Gastroesophageal sphincter (tissue), 3 donors: ENCODE measurements at regions not wholly inside any gene's neighbourhood (a gene's known extent, or its start where the extent isn't known, plus 50 kb on each side); places are given as distances from the start of the nearest gene placed in this dataset.

Source experiments
- POLR2AphosphoS5 ChIP-seq: sonication (generic); formaldehyde crosslinking; IDR thresholded peaks from one replicate; pipeline ENCODE4 v1.6.1; 2017; ENCODE audit warnings: antibody characterized with exemption
- TF ChIP-seq, protein P1 (sequence below), 4 experiments: fragments of 200-600 bp in 2 of 4; fragments of 450-650 bp in 2 of 4; sonication (generic) in 1 of 4; IDR thresholded peaks; one replicate each; pipeline ENCODE4 v1.5.1; 2017 to 2019; ENCODE audit warnings: antibody characterized with exemption in 4 of 4, mild to moderate bottlenecking in 2 of 4, moderate library complexity in 2 of 4

DNA sequence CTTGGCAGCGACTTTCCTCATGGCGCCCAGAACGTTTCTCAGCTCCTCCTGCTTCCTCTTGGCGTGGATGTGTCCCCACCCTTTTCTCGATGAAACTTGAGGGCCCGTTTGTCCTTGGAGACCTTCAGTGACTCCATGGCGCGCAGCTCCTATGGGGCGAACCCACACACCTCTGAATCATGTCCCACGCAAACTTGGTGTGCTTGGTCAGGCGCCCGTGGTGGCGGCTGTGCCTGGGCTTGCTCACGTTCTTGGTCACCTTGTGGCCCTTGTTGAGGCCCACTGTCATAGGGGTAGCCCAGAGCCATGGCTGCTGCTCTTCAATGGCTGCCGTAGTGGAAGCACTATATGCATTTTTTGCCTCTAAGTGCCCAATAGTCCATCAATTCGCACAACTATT is 117.5 kb upstream of the FOXP2 start:
- TF ChIP-seq POLR2AphosphoS5 = no peak
- TF ChIP-seq, protein P1, sequence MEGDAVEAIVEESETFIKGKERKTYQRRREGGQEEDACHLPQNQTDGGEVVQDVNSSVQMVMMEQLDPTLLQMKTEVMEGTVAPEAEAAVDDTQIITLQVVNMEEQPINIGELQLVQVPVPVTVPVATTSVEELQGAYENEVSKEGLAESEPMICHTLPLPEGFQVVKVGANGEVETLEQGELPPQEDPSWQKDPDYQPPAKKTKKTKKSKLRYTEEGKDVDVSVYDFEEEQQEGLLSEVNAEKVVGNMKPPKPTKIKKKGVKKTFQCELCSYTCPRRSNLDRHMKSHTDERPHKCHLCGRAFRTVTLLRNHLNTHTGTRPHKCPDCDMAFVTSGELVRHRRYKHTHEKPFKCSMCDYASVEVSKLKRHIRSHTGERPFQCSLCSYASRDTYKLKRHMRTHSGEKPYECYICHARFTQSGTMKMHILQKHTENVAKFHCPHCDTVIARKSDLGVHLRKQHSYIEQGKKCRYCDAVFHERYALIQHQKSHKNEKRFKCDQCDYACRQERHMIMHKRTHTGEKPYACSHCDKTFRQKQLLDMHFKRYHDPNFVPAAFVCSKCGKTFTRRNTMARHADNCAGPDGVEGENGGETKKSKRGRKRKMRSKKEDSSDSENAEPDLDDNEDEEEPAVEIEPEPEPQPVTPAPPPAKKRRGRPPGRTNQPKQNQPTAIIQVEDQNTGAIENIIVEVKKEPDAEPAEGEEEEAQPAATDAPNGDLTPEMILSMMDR (IDR thresholded peaks at IDR 0.05) = no peak
